Activated T-cell treated with anti-CD3 and anti-CD28 coated beads, Interleukin-2, amount 50 U/mL, for 24 hours (primary cell): ENCODE measurements at regions not wholly inside any gene's neighbourhood (a gene's known extent, or its start where the extent isn't known, plus 50 kb on each side); places are given as distances from the start of the nearest gene placed in this dataset.
A peak's percentile ranks its signal among the peaks of the same experiment; 100 is the strongest.
"Not testable (repeated sequence)": the region's sequence is repeated elsewhere in the genome, so short reads cannot be mapped to it uniquely, and the experiment has no call there.

ENCODE experiments used
- DNase-seq: peaks from one replicate; pipeline ENCODE4 v3.0.0-alpha.2; 2020
- H3K27ac Mint-ChIP-seq: 2 replicates; pipeline ENCODE4 v1.8.0; 2020; ENCODE audit warnings: mild to moderate bottlenecking, mixed read lengths
- H3K27me3 Mint-ChIP-seq: 2 replicates; pipeline ENCODE4 v1.8.0; 2020; ENCODE audit warnings: mixed read lengths
- H3K36me3 Mint-ChIP-seq: 2 replicates; pipeline ENCODE4 v1.8.0; 2020; ENCODE audit warnings: low read depth, mixed read lengths
- H3K4me1 Mint-ChIP-seq: 2 replicates; pipeline ENCODE4 v1.8.0; 2020; ENCODE audit warnings: low read depth, mixed read lengths
- H3K4me3 Mint-ChIP-seq: 2 replicates; pipeline ENCODE4 v1.8.0; 2020; ENCODE audit warnings: mild to moderate bottlenecking, moderate library complexity, mixed read lengths
- H3K9me3 Mint-ChIP-seq: 2 replicates; pipeline ENCODE4 v1.8.0; 2020; ENCODE audit warnings: mixed read lengths

GRCh38 chr2:111505267-111505666, 378.7 kb downstream of the ANAPC1 start:
- not testable (repeated sequence) for H3K9me3 Mint-ChIP-seq, H3K4me3 Mint-ChIP-seq, DNase-seq, H3K27me3 Mint-ChIP-seq, H3K36me3 Mint-ChIP-seq
- peak overlapping the region; percentile 74 for H3K27ac Mint-ChIP-seq
- H3K4me1 Mint-ChIP-seq, result peaks cover 45% of the 10 kb centered on the region

- not testable (repeated sequence) for H3K4me3 Mint-ChIP-seq, H3K9me3 Mint-ChIP-seq, H3K27me3 Mint-ChIP-seq, H3K36me3 Mint-ChIP-seq
- Mint-ChIP-seq H3K4me1 (peaks cover 41% of the 10 kb centered on the region), H3K27ac (peak overlapping the region; percentile 76)
- DNase-seq, result peak; percentile 52
Observed at GRCh38 chr2:111506936-111507335, 377.1 kb downstream of the ANAPC1 start.

GRCh38 chr2:111509225-111509869, 374.6 kb downstream of the ANAPC1 start:
- H3K4me1 Mint-ChIP-seq, result peaks cover 42% of the 10 kb centered on the region
- H3K27ac Mint-ChIP-seq, H3K9me3 Mint-ChIP-seq, H3K27me3 Mint-ChIP-seq, H3K4me3 Mint-ChIP-seq, DNase-seq, H3K36me3 Mint-ChIP-seq: not testable (repeated sequence)

- peaks cover 34% of the 10 kb centered on the region for H3K4me1 Mint-ChIP-seq
- DNase-seq, H3K27ac Mint-ChIP-seq, H3K9me3 Mint-ChIP-seq, H3K36me3 Mint-ChIP-seq, H3K4me3 Mint-ChIP-seq, H3K27me3 Mint-ChIP-seq: not testable (repeated sequence)
Observed at GRCh38 chr2:111510384-111510783, 373.6 kb downstream of the ANAPC1 start.

GRCh38 chr2:111511062-111511461, 372.9 kb downstream of the ANAPC1 start:
- H3K9me3 Mint-ChIP-seq, H3K27me3 Mint-ChIP-seq, H3K27ac Mint-ChIP-seq, DNase-seq, H3K36me3 Mint-ChIP-seq, H3K4me3 Mint-ChIP-seq: not testable (repeated sequence)
- peaks cover 28% of the 10 kb centered on the region for H3K4me1 Mint-ChIP-seq

- H3K27me3 Mint-ChIP-seq, H3K36me3 Mint-ChIP-seq, H3K9me3 Mint-ChIP-seq, DNase-seq, H3K4me3 Mint-ChIP-seq, H3K27ac Mint-ChIP-seq: not testable (repeated sequence)
- peaks cover 21% of the 10 kb centered on the region for H3K4me1 Mint-ChIP-seq
Observed at GRCh38 chr2:111512378-111512777, 371.6 kb downstream of the ANAPC1 start.

- not testable (repeated sequence) for H3K4me3 Mint-ChIP-seq, H3K9me3 Mint-ChIP-seq, H3K4me1 Mint-ChIP-seq, DNase-seq, H3K36me3 Mint-ChIP-seq, H3K27ac Mint-ChIP-seq
- H3K27me3 Mint-ChIP-seq, result peaks cover 10% of the 10 kb centered on the region
Observed at GRCh38 chr2:111514138-111514537, 369.9 kb downstream of the ANAPC1 start.

- H3K27ac Mint-ChIP-seq, H3K4me1 Mint-ChIP-seq, H3K4me3 Mint-ChIP-seq, H3K9me3 Mint-ChIP-seq, DNase-seq, H3K36me3 Mint-ChIP-seq: not testable (repeated sequence)
- H3K27me3 Mint-ChIP-seq, result peaks cover 34% of the 10 kb centered on the region
Observed at GRCh38 chr2:111517050-111517720, 366.8 kb downstream of the ANAPC1 start.

GRCh38 chr2:111517721-111518053, 366.3 kb downstream of the ANAPC1 start:
- not testable (repeated sequence) for H3K36me3 Mint-ChIP-seq, H3K9me3 Mint-ChIP-seq, H3K27ac Mint-ChIP-seq, DNase-seq, H3K4me3 Mint-ChIP-seq, H3K4me1 Mint-ChIP-seq
- peaks cover 36% of the 10 kb centered on the region for H3K27me3 Mint-ChIP-seq

GRCh38 chr2:111519071-111519470, 364.9 kb downstream of the ANAPC1 start:
- peaks cover 41% of the 10 kb centered on the region for H3K27me3 Mint-ChIP-seq
- H3K27ac Mint-ChIP-seq, result no peak overlapping the region
- H3K36me3 Mint-ChIP-seq, result no peaks in the 10 kb centered on the region
- H3K9me3 Mint-ChIP-seq, result no peaks in the 10 kb centered on the region
- H3K4me1 Mint-ChIP-seq, result peaks cover 4% of the 10 kb centered on the region
- no peak overlapping the region for H3K4me3 Mint-ChIP-seq
- DNase-seq, result no peak

GRCh38 chr2:111522231-111522768, 361.7 kb downstream of the ANAPC1 start:
- Mint-ChIP-seq H3K36me3 (no peaks in the 10 kb centered on the region), H3K9me3 (no peaks in the 10 kb centered on the region), H3K27ac (no peak overlapping the region), H3K4me3 (no peak overlapping the region), H3K27me3 (peaks cover 46% of the 10 kb centered on the region), H3K4me1 (peaks cover 8% of the 10 kb centered on the region)
- no peak for DNase-seq

GRCh38 chr2:111523009-111523408, 361.0 kb downstream of the ANAPC1 start:
- DNase-seq, result no peak
- H3K9me3 Mint-ChIP-seq, result no peaks in the 10 kb centered on the region
- no peak overlapping the region for H3K4me3 Mint-ChIP-seq
- peaks cover 46% of the 10 kb centered on the region for H3K27me3 Mint-ChIP-seq
- H3K4me1 Mint-ChIP-seq, result peaks cover 11% of the 10 kb centered on the region
- no peaks in the 10 kb centered on the region for H3K36me3 Mint-ChIP-seq
- H3K27ac Mint-ChIP-seq, result no peak overlapping the region

- not testable (repeated sequence) for DNase-seq, H3K4me3 Mint-ChIP-seq
Observed at GRCh38 chr2:111525026-111525425, 359.0 kb downstream of the ANAPC1 start.

GRCh38 chr2:111526041-111526639, 357.9 kb downstream of the ANAPC1 start:
- not testable (repeated sequence) for H3K27ac Mint-ChIP-seq, DNase-seq, H3K9me3 Mint-ChIP-seq, H3K36me3 Mint-ChIP-seq, H3K4me3 Mint-ChIP-seq
- Mint-ChIP-seq H3K4me1 (peaks cover 19% of the 10 kb centered on the region), H3K27me3 (peaks cover 32% of the 10 kb centered on the region)

More at GRCh38 chr2:111525026-111525425, 359.0 kb downstream of the ANAPC1 start:
- not testable (repeated sequence) for H3K36me3 Mint-ChIP-seq, H3K9me3 Mint-ChIP-seq, H3K27ac Mint-ChIP-seq
- Mint-ChIP-seq H3K27me3 (peaks cover 39% of the 10 kb centered on the region), H3K4me1 (peaks cover 15% of the 10 kb centered on the region)
